ENCODE measurements at regions not wholly inside any gene's neighbourhood (a gene's known extent, or its start where the extent isn't known, plus 50 kb on each side); places are given as distances from the start of the nearest gene placed in this dataset.

DNA sequence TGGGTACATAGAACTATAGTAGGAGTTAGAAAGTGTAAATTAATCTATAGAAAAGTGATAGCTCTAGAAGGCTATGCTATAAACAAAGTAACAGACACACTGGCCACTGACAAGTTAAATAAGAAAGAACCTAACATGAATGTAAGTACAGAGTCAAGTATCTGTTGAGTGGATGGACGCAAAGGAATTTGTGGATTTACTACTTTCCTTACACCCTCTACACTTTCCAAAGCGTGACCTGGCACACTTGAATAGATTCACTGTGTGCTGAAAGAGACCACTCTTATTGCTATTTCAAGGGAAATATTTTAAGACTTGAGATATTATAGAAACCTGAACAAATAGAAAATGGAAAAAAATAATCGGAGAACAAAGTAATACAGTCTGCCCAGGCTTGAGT, 142.8 kb upstream of the SAMSN1 start:
- Histone ChIP-seq H4K20me1 (ENCODE audit: insufficient read depth, low read length) (no peaks in the 10 kb centered on the region), H3K27ac (ENCODE audit: low read length) (no peak overlapping the region), H3K4me1 (ENCODE audit: insufficient read depth, low read length) (peaks cover 32% of the 10 kb centered on the region), H3K4me2 (ENCODE audit: insufficient read depth, low read length) (no peak overlapping the region), H3K79me2 (ENCODE audit: insufficient read depth, low read length) (no peaks in the 10 kb centered on the region), H3K4me3 (ENCODE audit: low read depth in 1 of 2, low read length in 2 of 2) (no peak overlapping the region), H3K9me3 (ENCODE audit: insufficient read depth, low read length, severe bottlenecking) (no peaks in the 10 kb centered on the region), H2AFZ (ENCODE audit: low read depth, low read length) (no peak overlapping the region), H3K36me3 (ENCODE audit: insufficient read depth, low read length) (no peaks in the 10 kb centered on the region), H3K9ac (ENCODE audit: low read depth, low read length) (no peak overlapping the region), H3K27me3 (ENCODE audit: insufficient read depth, low read length, poor library complexity) (no peaks in the 10 kb centered on the region)
- ATAC-seq (ENCODE audit: insufficient read depth, low read depth) (no peak), DNase-seq (no peak)
- TF ChIP-seq EZH2 (IDR thresholded peaks at IDR 0.05; ENCODE audit: borderline replicate concordance, low read depth, low read length, severe bottlenecking): no peak
- TF ChIP-seq, protein P1, sequence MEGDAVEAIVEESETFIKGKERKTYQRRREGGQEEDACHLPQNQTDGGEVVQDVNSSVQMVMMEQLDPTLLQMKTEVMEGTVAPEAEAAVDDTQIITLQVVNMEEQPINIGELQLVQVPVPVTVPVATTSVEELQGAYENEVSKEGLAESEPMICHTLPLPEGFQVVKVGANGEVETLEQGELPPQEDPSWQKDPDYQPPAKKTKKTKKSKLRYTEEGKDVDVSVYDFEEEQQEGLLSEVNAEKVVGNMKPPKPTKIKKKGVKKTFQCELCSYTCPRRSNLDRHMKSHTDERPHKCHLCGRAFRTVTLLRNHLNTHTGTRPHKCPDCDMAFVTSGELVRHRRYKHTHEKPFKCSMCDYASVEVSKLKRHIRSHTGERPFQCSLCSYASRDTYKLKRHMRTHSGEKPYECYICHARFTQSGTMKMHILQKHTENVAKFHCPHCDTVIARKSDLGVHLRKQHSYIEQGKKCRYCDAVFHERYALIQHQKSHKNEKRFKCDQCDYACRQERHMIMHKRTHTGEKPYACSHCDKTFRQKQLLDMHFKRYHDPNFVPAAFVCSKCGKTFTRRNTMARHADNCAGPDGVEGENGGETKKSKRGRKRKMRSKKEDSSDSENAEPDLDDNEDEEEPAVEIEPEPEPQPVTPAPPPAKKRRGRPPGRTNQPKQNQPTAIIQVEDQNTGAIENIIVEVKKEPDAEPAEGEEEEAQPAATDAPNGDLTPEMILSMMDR (IDR thresholded peaks at IDR 0.05; ENCODE audit: borderline replicate concordance, extremely low read depth, low read length, poor library complexity, severe bottlenecking): no peak

DNA sequence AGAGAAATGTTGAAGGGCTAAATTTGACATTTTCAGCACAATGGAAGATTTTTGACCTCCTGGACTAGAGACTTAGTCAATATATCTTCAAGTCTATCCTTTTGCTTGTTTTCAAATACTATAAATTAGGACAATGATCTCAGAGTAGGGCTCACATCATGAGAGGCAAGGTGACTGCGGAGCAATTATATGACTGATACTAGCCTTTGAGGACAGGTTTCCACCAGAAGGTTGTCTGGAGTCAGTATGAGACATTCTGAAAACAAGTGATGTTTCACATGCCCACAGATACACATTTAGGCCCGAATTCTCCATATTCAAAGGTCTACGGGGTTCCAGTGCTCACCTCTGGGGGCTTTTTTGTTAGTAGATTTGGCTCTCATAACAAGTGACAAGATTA, 142.3 kb upstream of the SAMSN1 start:
- Histone ChIP-seq H3K9ac (ENCODE audit: low read depth, low read length) (no peak overlapping the region), H3K4me1 (ENCODE audit: insufficient read depth, low read length) (peaks cover 37% of the 10 kb centered on the region), H3K27me3 (ENCODE audit: insufficient read depth, low read length, poor library complexity) (no peaks in the 10 kb centered on the region), H2AFZ (ENCODE audit: low read depth, low read length) (no peak overlapping the region; the same call in 1 of the 2 replicates), H3K36me3 (ENCODE audit: insufficient read depth, low read length) (no peaks in the 10 kb centered on the region), H3K4me3 (ENCODE audit: low read depth in 1 of 2, low read length in 2 of 2) (no peak overlapping the region), H3K79me2 (ENCODE audit: insufficient read depth, low read length) (no peaks in the 10 kb centered on the region), H4K20me1 (ENCODE audit: insufficient read depth, low read length) (no peaks in the 10 kb centered on the region), H3K9me3 (ENCODE audit: insufficient read depth, low read length, severe bottlenecking) (no peaks in the 10 kb centered on the region), H3K4me2 (ENCODE audit: insufficient read depth, low read length) (no peak overlapping the region), H3K27ac (ENCODE audit: low read length) (no peak overlapping the region)
- no peak for ATAC-seq (ENCODE audit: insufficient read depth, low read depth)
- TF ChIP-seq EZH2 (IDR thresholded peaks at IDR 0.05; ENCODE audit: borderline replicate concordance, low read depth, low read length, severe bottlenecking): no peak
- TF ChIP-seq, protein P1 (IDR thresholded peaks at IDR 0.05; ENCODE audit: borderline replicate concordance, extremely low read depth, low read length, poor library complexity, severe bottlenecking): no peak
- no peak for DNase-seq

DNA sequence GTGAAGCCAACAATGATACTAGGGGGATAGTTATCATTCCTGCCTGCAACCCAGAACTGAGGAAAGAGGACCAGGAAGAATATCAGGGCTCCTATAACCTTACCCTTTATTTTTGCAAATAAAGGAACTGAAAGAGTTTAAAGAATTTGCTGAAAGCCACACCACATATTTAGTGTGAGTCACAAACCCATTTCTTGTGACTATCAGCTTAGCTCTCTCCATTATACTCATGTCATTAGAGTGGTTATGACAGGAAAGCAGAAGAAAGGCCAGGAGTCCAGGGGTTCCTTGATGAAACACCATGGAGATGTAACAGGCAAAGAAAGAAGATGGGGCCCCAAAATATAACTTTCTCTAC, 141.1 kb upstream of the SAMSN1 start:
- H3K4me1 ChIP-seq (ENCODE audit: insufficient read depth, low read length): peaks cover 42% of the 10 kb centered on the region
- no peak overlapping the region for H3K4me2 ChIP-seq (ENCODE audit: insufficient read depth, low read length)
- no peaks in the 10 kb centered on the region for H3K79me2 ChIP-seq (ENCODE audit: insufficient read depth, low read length)
- no peak overlapping the region for H3K27ac ChIP-seq (ENCODE audit: low read length)
- H3K4me3 ChIP-seq (ENCODE audit: low read depth in 1 of 2, low read length in 2 of 2): no peak overlapping the region
- DNase-seq (no peak), ATAC-seq (ENCODE audit: insufficient read depth, low read depth) (no peak)
- no peaks in the 10 kb centered on the region for H4K20me1 ChIP-seq (ENCODE audit: insufficient read depth, low read length)
- H3K9me3 ChIP-seq (ENCODE audit: insufficient read depth, low read length, severe bottlenecking): no peaks in the 10 kb centered on the region
- H3K36me3 ChIP-seq (ENCODE audit: insufficient read depth, low read length): no peaks in the 10 kb centered on the region
- H3K9ac ChIP-seq (ENCODE audit: low read depth, low read length): no peak overlapping the region
- TF ChIP-seq EZH2 (IDR thresholded peaks at IDR 0.05; ENCODE audit: borderline replicate concordance, low read depth, low read length, severe bottlenecking): no peak
- TF ChIP-seq, protein P1 (IDR thresholded peaks at IDR 0.05; ENCODE audit: borderline replicate concordance, extremely low read depth, low read length, poor library complexity, severe bottlenecking): no peak
- no peak overlapping the region for H2AFZ ChIP-seq (ENCODE audit: low read depth, low read length)
- no peaks in the 10 kb centered on the region for H3K27me3 ChIP-seq (ENCODE audit: insufficient read depth, low read length, poor library complexity)
